ENCODE measurements at regions not wholly inside any gene's neighbourhood (a gene's known extent, or its start where the extent isn't known, plus 50 kb on each side); places are given as distances from the start of the nearest gene placed in this dataset.
"Not testable (repeated sequence)": the region's sequence is repeated elsewhere in the genome, so short reads cannot be mapped to it uniquely, and the experiment has no call there.

DNA sequence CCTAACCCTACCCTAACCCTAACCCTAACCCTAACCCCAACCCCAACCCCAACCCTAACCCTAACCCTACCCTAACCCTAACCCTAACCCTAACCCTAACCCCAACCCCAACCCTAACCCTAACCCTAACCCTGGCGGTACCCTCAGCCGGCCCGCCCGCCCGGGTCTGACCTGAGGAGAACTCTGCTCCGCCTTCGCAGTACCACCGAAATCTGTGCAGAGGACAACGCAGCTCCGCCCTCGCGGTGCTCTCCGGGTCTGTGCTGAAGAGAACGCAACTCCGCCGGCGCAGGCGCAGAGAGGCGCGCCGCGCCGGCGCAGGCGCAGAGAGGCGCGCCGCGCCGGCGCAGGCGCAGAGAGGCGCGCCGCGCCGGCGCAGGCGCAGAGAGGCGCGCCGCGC lies 56.1 kb upstream of the IQSEC3 start:
- DNase-seq (ENCODE audit: low read depth); H3K4me3 ChIP-seq (ENCODE audit: low read depth, low read length): not testable (repeated sequence)

DNA sequence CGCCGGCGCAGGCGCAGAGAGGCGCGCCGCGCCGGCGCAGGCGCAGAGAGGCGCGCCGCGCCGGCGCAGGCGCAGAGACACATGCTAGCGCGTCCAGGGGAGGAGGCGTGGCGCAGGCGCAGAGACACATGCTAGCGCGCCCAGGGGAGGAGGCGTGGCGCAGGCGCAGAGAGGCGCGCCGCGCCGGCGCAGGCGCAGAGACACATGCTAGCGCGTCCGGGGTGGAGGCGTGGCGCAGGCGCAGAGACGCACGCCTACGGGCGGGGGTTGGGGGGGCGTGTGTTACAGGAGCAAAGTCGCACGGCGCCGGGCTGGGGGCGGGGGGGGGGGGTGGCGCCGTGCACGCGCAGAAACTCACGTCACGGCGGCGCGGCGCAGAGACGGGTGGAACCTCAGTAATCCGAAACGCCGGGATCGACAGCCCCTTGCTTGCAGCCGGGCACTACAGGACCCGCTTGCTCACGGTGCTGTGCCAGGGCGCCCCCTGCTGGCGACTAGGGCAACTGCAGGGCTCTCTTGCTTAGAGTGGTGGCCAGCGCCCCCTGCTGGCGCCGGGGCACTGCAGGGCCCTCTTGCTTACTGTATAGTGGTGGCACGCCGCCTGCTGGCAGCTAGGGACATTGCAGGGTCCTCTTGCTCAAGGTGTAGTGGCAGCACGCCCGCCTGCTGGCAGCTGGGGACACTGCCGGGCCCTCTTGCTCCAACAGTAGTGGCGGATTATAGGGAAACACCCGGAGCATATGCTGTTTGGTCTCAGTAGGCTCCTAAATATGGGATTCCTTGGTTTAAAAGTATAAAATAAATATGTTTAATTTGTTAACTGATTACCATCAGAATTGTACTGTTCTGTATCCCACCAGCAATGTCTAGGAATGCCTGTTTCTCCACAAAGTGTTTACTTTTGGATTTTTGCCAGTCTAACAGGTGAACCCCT lies 55.4 kb upstream of the IQSEC3 start:
- DNase-seq (ENCODE audit: low read depth), result not testable (repeated sequence)

DNA sequence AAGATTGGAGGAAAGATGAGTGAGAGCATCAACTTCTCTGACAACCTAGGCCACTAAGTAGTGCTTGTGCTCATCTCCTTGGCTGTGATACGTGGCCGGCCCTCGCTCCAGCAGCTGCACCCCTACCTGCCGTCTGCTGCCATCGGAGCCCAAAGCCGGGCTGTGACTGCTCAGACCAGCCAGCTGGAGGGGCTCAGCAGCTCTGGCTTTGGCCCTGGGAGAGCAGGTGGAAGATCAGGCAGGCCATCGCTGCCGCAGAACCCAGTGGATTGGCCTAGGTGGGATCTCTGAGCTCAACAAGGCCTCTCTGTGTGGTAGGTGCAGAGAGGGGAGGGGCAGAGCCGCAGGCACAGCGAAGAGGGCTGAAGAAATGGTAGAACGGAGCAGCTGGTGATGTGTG lies 54.3 kb upstream of the IQSEC3 start:
- DNase-seq (ENCODE audit: low read depth); H3K4me3 ChIP-seq (ENCODE audit: low read depth, low read length): not testable (repeated sequence)

More for the DNA sequence above, 55.4 kb upstream of the IQSEC3 start:
- not testable (repeated sequence) for H3K4me3 ChIP-seq (ENCODE audit: low read depth, low read length)

DNA sequence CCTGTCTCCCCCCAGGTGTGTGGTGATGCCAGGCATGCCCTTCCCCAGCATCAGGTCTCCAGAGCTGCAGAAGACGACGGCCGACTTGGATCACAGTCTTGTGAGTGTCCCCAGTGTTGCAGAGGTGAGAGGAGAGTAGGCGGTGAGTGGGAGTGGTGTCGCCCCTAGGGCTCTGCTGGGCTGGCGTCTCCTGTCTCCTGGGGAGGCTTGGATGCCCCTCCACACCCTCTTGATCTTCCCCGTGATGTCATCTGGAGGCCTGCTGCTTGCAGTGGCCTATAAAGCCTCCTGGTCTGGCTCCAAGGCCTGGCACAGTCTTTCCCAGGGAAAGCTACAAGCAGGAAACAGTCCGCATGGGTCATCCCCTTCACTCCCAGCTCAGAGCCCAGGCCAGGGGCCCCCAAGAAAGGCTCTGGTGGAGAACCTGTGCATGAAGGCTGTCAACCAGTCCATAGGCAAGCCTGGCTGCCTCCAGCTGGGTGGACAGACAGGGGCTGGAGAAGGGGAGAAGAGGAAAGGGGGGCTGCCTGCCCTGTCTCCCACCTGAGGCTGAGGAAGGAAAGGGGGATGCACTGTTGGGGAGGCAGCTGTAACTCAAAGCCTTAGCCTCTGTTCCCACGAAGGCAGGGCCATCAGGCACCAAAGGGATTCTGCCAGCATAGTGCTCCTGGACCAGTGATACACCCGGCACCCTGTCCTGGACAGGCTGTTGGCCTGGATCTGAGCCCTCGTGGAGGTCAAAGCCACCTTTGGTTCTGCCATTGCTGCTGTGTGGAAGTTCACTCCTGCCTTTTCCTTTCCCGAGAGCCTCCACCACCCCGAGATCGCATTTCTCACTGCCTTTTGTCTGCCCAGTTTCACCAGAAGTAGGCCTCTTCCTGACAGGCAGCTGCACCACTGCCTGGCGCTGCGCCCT lies 53.6 kb upstream of the IQSEC3 start:
- H3K4me3 ChIP-seq (ENCODE audit: low read depth, low read length); DNase-seq (ENCODE audit: low read depth): not testable (repeated sequence)

DNA sequence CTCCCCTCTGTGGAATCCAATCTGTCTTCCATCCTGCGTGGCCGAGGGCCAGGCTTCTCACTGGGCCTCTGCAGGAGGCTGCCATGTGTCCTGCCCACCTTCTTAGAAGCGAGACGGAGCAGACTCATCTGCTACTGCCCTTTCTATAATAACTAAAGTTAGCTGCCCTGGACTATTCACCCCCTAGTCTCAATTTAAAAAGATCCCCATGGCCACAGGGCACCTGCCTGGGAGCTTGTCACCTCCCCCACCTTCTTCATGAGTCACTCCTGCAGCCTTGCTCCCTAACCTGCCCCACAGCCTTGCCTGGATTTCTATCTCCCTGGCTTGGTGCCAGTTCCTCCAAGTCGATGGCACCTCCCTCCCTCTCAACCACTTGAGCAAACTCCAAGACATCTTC lies 52.7 kb upstream of the IQSEC3 start:
- H3K4me3 ChIP-seq (ENCODE audit: low read depth, low read length), result not testable (repeated sequence)
- peak; percentile 15 for DNase-seq (ENCODE audit: low read depth)

DNA sequence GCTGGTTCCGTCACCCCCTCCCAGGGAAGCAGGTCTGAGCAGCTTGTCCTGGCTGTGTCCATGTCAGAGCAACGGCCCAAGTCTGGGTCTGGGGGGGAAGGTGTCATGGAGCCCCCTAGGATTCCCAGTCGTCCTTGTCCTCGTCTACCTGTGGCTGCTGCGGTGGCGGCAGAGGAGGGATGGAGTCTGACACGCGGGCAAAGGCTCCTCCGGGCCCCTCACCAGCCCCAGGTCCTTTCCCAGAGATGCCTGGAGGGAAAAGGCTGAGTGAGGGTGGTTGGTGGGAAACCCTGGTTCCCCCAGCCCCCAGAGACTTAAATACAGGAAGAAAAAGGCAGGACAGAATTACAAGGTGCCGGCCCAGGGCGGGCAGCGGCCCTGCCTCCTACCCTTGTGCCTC lies 51.9 kb upstream of the IQSEC3 start:
- not testable (repeated sequence) for DNase-seq (ENCODE audit: low read depth); H3K4me3 ChIP-seq (ENCODE audit: low read depth, low read length)

DNA sequence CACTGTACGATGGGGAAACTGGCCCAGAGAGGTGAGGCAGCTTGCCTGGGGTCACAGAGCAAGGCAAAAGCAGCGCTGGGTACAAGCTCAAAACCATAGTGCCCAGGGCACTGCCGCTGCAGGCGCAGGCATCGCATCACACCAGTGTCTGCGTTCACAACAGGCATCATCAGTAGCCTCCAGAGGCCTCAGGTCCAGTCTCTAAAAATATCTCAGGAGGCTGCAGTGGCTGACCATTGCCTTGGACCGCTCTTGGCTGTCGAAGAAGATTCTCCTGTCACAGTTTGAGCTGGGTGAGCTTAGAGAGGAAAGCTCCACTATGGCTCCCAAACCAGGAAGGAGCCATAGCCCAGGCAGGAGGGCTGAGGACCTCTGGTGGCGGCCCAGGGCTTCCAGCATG lies 51.2 kb upstream of the IQSEC3 start:
- not testable (repeated sequence) for H3K4me3 ChIP-seq (ENCODE audit: low read depth, low read length); DNase-seq (ENCODE audit: low read depth)

DNA sequence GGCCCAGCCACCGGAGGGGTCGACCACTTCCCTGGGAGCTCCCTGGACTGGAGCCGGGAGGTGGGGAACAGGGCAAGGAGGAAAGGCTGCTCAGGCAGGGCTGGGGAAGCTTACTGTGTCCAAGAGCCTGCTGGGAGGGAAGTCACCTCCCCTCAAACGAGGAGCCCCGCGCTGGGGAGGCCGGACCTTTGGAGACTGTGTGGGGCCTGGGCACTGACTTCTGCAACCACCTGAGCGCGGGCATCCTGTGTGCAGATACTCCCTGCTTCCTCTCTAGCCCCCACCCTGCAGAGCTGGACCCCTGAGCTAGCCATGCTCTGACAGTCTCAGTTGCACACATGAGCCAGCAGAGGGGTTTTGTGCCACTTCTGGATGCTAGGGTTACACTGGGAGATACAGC lies 50.5 kb upstream of the IQSEC3 start:
- H3K4me3 ChIP-seq (ENCODE audit: low read depth, low read length), result not testable (repeated sequence)

DNA sequence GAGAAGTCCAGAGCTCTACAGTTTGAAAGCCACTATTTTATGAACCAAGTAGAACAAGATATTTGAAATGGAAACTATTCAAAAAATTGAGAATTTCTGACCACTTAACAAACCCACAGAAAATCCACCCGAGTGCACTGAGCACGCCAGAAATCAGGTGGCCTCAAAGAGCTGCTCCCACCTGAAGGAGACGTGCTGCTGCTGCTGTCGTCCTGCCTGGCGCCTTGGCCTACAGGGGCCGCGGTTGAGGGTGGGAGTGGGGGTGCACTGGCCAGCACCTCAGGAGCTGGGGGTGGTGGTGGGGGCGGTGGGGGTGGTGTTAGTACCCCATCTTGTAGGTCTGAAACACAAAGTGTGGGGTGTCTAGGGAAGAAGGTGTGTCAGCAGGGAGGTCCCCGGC lies 50.0 kb upstream of the IQSEC3 start:
- not testable (repeated sequence) for H3K4me3 ChIP-seq (ENCODE audit: low read depth, low read length); DNase-seq (ENCODE audit: low read depth)

More for the DNA sequence above, 50.5 kb upstream of the IQSEC3 start:
- DNase-seq (ENCODE audit: low read depth), result not testable (repeated sequence)
